Esophagus muscularis mucosa (tissue), 4 donors: ENCODE measurements at regions not wholly inside any gene's neighbourhood (a gene's known extent, or its start where the extent isn't known, plus 50 kb on each side); places are given as distances from the start of the nearest gene placed in this dataset.

Experiments used
- DNase-seq: peaks from one replicate; pipeline ENCODE4 v3.0.0-alpha.2; 2017; ENCODE audit errors: extremely low spot score
- H3K27ac ChIP-seq, 4 donors: fragments of 200-600 bp; sonication (generic); replicated peaks in 1 of 4; 1 replicate in 3 of 4; 2 replicates in 1 of 4; pipeline ENCODE4 v1.5.1; 2016 to 2019; ENCODE audit warnings: mild to moderate bottlenecking in 1 of 4
- H3K27me3 ChIP-seq, 4 donors: fragments of 200-600 bp; sonication (generic); one replicate each; pipeline versions ENCODE4 v1.5.1 to v1.6.0; 2016 to 2019
- H3K36me3 ChIP-seq, 4 donors: fragments of 200-600 bp; sonication (generic); one replicate each; pipeline ENCODE4 v1.5.1; 2016 to 2019
- H3K4me1 ChIP-seq, 4 donors: fragments of 200-600 bp; sonication (generic); one replicate each; pipeline ENCODE4 v1.5.1; 2016 to 2019
- H3K4me3 ChIP-seq, 4 donors: fragments of 200-600 bp; sonication (generic); 1 replicate in 2 of 4; 2 replicates in 2 of 4; pipeline ENCODE4 v1.5.1; 2016 to 2019; ENCODE audit warnings: mild to moderate bottlenecking in 4 of 4, moderate library complexity in 1 of 4
- H3K9me3 ChIP-seq, 4 donors: fragments of 200-600 bp; sonication (generic); 1 replicate in 3 of 4; 2 replicates in 1 of 4; pipeline ENCODE4 v1.5.1; 2016 to 2019
- CTCF ChIP-seq, 3 experiments: fragments of 200-600 bp in 2 of 3; fragments of 450-650 bp in 1 of 3; sonication (generic) in 2 of 3; IDR thresholded peaks; one replicate each; pipeline ENCODE4 v1.5.1; 2017 to 2019; ENCODE audit warnings: antibody characterized with exemption in 3 of 3, mild to moderate bottlenecking in 2 of 3, moderate library complexity in 1 of 3
- EP300 ChIP-seq: sonication (generic); formaldehyde crosslinking; IDR thresholded peaks from one replicate; pipeline ENCODE4 v1.6.1; 2017; ENCODE audit warnings: antibody characterized with exemption
- POLR2A ChIP-seq: fragments of 450-650 bp; IDR thresholded peaks from one replicate; pipeline ENCODE4 v1.6.1; 2017; ENCODE audit warnings: antibody characterized with exemption, moderate library complexity, mild to moderate bottlenecking, low read depth
- POLR2AphosphoS5 ChIP-seq, 2 donors: sonication (generic); formaldehyde crosslinking; IDR thresholded peaks; one replicate each; pipeline ENCODE4 v1.6.1; 2017; ENCODE audit warnings: antibody characterized with exemption in 2 of 2
- WGBS: methylation state at CpG from one replicate; pipeline ENCODE4 v1.1.5; 2018; 5-methylcytosine and 5-hydroxymethylcytosine counted together
- intact Hi-C: fragments of 100-400 bp; cut with DNase I; formaldehyde crosslinking; loops from one replicate; pipeline ENCODE4 v1.15.1; 2023

- H3K27me3 ChIP-seq = no peaks in the 10 kb centered on the region
- intact Hi-C loops = no loop called here
- no peak for DNase-seq
- no peak overlapping the region for H3K4me3 ChIP-seq
- no peaks in the 10 kb centered on the region for H3K9me3 ChIP-seq
- TF ChIP-seq EP300 (no peak), POLR2AphosphoS5 (IDR thresholded peaks at IDR 0.05) (no peak), POLR2A (no peak)
- no peak overlapping the region for H3K27ac ChIP-seq
- H3K4me1 ChIP-seq = no peaks in the 10 kb centered on the region
- 20% methylated on average over 2 of the region's 2 CpGs for WGBS
- no peaks in the 10 kb centered on the region for H3K36me3 ChIP-seq
Measured at GRCh38 chr20:40547483-40548091, 141.4 kb downstream of the MAFB start.

- Histone ChIP-seq H3K27me3 (no peaks in the 10 kb centered on the region), H3K4me1 (no peaks in the 10 kb centered on the region), H3K9me3 (no peaks in the 10 kb centered on the region), H3K4me3 (no peak overlapping the region), H3K36me3 (no peaks in the 10 kb centered on the region), H3K27ac (no peak overlapping the region)
- intact Hi-C loops = no loop called here
- TF ChIP-seq CTCF (IDR thresholded peaks at IDR 0.05) = no peak
- no peak for TF ChIP-seq POLR2A
- no peak for TF ChIP-seq POLR2AphosphoS5 (IDR thresholded peaks at IDR 0.05)
- TF ChIP-seq EP300 = no peak
- 92% methylated on average over 2 of the region's 2 CpGs for WGBS
- no peak for DNase-seq
Measured at GRCh38 chr20:40545478-40545877, 143.6 kb downstream of the MAFB start.

GRCh38 chr20:40542065-40542464, 147.0 kb downstream of the MAFB start:
- intact Hi-C loops = no loop called here
- Histone ChIP-seq H3K9me3 (no peaks in the 10 kb centered on the region), H3K27me3 (peaks cover 0 to 6% (median 0%) of the 10 kb centered on the region in 4 donors), H3K4me3 (no peak overlapping the region), H3K4me1 (no peaks in the 10 kb centered on the region), H3K36me3 (no peaks in the 10 kb centered on the region), H3K27ac (no peak overlapping the region)
- no peak for DNase-seq
- TF ChIP-seq POLR2AphosphoS5 (IDR thresholded peaks at IDR 0.05) = no peak
- 81% methylated on average over 2 of the region's 2 CpGs for WGBS

GRCh38 chr20:40540166-40540565, 148.9 kb downstream of the MAFB start:
- 47% methylated on average over 2 of the region's 2 CpGs for WGBS
- H3K4me1 ChIP-seq = no peaks in the 10 kb centered on the region
- H3K9me3 ChIP-seq = no peaks in the 10 kb centered on the region
- no peak overlapping the region for H3K27ac ChIP-seq
- H3K27me3 ChIP-seq = peaks cover 0 to 10% (median 0%) of the 10 kb centered on the region in 4 donors
- intact Hi-C loops = no loop called here
- no peak for TF ChIP-seq POLR2A
- TF ChIP-seq EP300 = no peak
- no peak for TF ChIP-seq POLR2AphosphoS5 (IDR thresholded peaks at IDR 0.05)
- no peak for TF ChIP-seq CTCF (IDR thresholded peaks at IDR 0.05)
- no peaks in the 10 kb centered on the region for H3K36me3 ChIP-seq
- H3K4me3 ChIP-seq = no peak overlapping the region
- DNase-seq = no peak

- no peak overlapping the region for H3K27ac ChIP-seq
- no peak overlapping the region for H3K4me3 ChIP-seq
- TF ChIP-seq POLR2AphosphoS5 (IDR thresholded peaks at IDR 0.05) = no peak
- no peak for TF ChIP-seq POLR2A
- TF ChIP-seq CTCF (IDR thresholded peaks at IDR 0.05) = no peak
- no peak for TF ChIP-seq EP300
- no peaks in the 10 kb centered on the region for H3K9me3 ChIP-seq
- intact Hi-C loops = no loop called here
- DNase-seq = no peak
- no peaks in the 10 kb centered on the region for H3K4me1 ChIP-seq
- H3K27me3 ChIP-seq = peaks cover 0 to 10% (median 0%) of the 10 kb centered on the region in 4 donors
- no peaks in the 10 kb centered on the region for H3K36me3 ChIP-seq
- WGBS = 87% methylated on average over 3 of the region's 3 CpGs
Measured at GRCh38 chr20:40538131-40538530, 150.9 kb downstream of the MAFB start.

- Histone ChIP-seq H3K9me3 (peaks cover 0 to 11% (median 9%) of the 10 kb centered on the region in 4 donors), H3K4me3 (no peak overlapping the region), H3K27ac (no peak overlapping the region), H3K27me3 (peaks cover 0 to 10% (median 0%) of the 10 kb centered on the region in 4 donors), H3K36me3 (no peaks in the 10 kb centered on the region), H3K4me1 (no peaks in the 10 kb centered on the region)
- intact Hi-C loops = no loop called here
- TF ChIP-seq EP300 = no peak
- no peak for TF ChIP-seq POLR2AphosphoS5 (IDR thresholded peaks at IDR 0.05)
- no peak for TF ChIP-seq CTCF (IDR thresholded peaks at IDR 0.05)
- no peak for TF ChIP-seq POLR2A
- no peak for DNase-seq
- 78% methylated on average over 4 of the region's 4 CpGs for WGBS
Measured at GRCh38 chr20:40536808-40537207, 152.2 kb downstream of the MAFB start.
